GM13977 (cell line): ENCODE measurements at regions not wholly inside any gene's neighbourhood (a gene's known extent, or its start where the extent isn't known, plus 50 kb on each side); places are given as distances from the start of the nearest gene placed in this dataset.

Source experiments
- DNase-seq: peaks from one replicate; pipeline ENCODE4 v3.0.0; 2012; ENCODE audit warnings: low spot score
- CTCF ChIP-seq: IDR thresholded peaks from 2 replicates; pipeline ENCODE4 v1.5.1; 2012; ENCODE audit warnings: mild to moderate bottlenecking, control low read depth; ENCODE audit not compliant: insufficient read depth; ENCODE audit errors: extremely low read depth, missing control alignments
- in situ Hi-C: fragments of 300-500 bp; cut with MboI; formaldehyde crosslinking; loops from one replicate; pipeline ENCODE4 v1.12.0; 2022; ENCODE audit warnings: low sequenced_read_pairs, low pct_unique_long_range_greater_than_20kb, mixed read lengths, inconsistent platforms; ENCODE audit not compliant: unreplicated experiment

DNA sequence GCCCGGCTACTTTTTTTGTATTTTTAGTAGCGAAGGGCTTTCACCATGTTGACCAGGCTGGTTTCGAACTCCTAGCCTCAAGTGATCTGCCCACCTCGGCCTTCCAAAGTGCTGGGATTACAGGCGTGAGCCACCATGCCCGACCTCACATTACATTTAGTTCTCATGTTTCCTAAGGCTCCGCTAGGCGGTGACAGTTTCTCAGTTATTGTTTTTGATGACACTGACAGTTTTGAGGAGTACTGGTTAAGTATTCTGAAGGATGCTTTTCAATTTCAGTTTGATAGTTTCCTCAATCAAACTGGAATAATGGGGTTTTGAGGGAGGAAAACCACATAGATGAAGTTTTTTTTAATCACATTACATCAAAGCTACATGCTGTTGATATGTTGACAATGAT lies 1028.5 kb downstream of the CDH8 start:
- no peak for TF ChIP-seq CTCF
- DNase-seq = no peak
- in situ Hi-C loops = no loop called here

DNA sequence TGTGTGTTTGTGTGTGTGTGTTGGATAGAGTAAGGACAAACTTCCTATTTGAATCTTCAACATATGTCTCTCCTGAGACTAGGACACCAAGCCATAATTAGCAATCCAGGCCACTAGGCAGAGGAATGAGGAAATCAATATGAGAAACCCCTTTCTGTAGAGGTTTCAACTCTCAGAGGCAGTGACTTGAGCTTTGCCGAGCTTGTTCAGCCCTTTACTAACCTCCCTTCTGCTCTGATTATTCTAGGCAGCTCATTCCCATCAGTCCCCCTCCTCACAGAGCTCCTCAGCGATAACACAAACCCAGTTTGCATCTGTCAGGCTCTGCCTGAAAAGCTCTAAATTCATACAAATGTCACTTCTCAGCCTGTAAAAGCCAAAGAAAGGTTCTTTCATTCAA lies 1030.3 kb downstream of the CDH8 start:
- no peak for DNase-seq
- TF ChIP-seq CTCF = no peak
- in situ Hi-C loops = no loop called here

DNA sequence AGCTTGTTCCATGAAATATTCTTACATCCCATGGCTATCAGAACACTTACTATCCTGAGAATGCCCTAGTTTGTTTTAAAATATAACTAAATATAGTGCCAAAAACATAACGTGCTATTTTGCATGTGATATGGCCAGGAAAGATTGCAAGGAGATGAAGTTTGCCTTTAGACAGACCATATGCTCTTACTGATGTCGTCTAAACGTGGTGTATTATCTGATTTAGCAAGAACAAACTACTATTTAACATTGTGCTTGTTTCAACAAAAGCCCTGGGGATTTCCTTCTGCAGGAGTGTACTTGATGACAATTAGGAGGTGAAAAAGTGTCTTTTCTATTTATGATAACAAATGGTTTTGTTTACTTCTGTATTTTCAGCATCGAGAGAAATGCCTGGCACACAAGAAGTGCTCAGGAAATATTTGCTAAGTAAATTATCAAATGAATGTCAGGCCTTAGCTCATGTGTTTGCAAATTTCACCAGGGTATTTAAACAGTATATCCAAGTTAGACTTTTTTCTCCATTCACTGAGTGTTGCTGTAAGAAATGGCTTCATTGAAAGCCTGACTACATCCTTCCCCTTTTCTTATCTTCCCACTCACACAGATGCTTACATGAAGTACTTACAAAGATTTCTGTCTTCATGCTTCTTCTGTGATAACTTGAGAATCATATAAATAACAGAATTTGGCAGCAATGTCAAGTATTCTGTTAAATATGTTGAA lies 1033.6 kb downstream of the CDH8 start:
- no peak for TF ChIP-seq CTCF

GRCh38 chr16:60991886-60992285 lies 1044.4 kb downstream of the CDH8 start:
- DNase-seq = no peak
- in situ Hi-C loops = no loop called here
- TF ChIP-seq CTCF = no peak

More for the DNA sequence above, 1033.6 kb downstream of the CDH8 start:
- in situ Hi-C loops = no loop called here
- no peak for DNase-seq

DNA sequence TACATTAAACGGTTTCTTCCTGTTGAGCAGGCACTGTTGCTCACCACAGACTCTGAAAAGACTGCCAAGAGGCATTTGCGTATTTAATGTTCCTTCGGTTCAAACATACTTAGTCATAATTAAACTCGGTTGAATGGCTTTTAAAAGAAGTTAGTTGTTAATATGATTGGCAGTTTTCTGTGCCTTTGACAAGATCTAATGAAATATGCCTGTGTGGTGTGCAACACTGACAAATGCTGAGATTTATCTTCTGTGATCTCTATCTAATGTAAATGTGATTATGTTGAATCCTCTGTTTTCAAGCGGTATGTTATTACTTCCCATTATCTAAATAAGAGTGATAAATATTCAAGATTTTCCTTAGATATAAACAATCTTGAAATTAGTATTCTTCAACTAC lies 1046.6 kb downstream of the CDH8 start:
- no peak for TF ChIP-seq CTCF
- no peak for DNase-seq
- in situ Hi-C loops = no loop called here

- no peak for DNase-seq
- in situ Hi-C loops = no loop called here
- no peak for TF ChIP-seq CTCF
Observed at GRCh38 chr16:60979119-60979518, 1057.1 kb downstream of the CDH8 start.
